Thyroid gland (tissue), 4 donors: ENCODE measurements at regions not wholly inside any gene's neighbourhood (a gene's known extent, or its start where the extent isn't known, plus 50 kb on each side); places are given as distances from the start of the nearest gene placed in this dataset.

Experiments
- DNase-seq, 2 donors: peaks; one replicate each; pipeline ENCODE4 v3.0.0-alpha.2; 2019
- H3K27ac ChIP-seq, 3 donors: fragments of 200-600 bp; sonication (generic); 1 replicate in 2 of 3; 2 replicates in 1 of 3; pipeline ENCODE4 v1.5.1; 2016 to 2019; ENCODE audit warnings: mild to moderate bottlenecking in 1 of 3, moderate library complexity in 1 of 3
- H3K27me3 ChIP-seq: fragments of 200-600 bp; sonication (generic); one replicate; pipeline ENCODE4 v1.5.1; 2019
- H3K36me3 ChIP-seq, 2 donors: fragments of 200-600 bp; sonication (generic); one replicate each; pipeline ENCODE4 v1.5.1; 2016 to 2019
- H3K4me1 ChIP-seq, 2 donors: fragments of 200-600 bp; sonication (generic); one replicate each; pipeline ENCODE4 v1.5.1; 2017 to 2019
- H3K4me3 ChIP-seq, 3 donors: fragments of 200-600 bp; sonication (generic); replicated peaks in 1 of 3; 1 replicate in 2 of 3; 2 replicates in 1 of 3; pipeline ENCODE4 v1.5.1; 2016; ENCODE audit warnings: mild to moderate bottlenecking in 1 of 3
- H3K9me3 ChIP-seq: fragments of 200-600 bp; sonication (generic); one replicate; pipeline ENCODE4 v1.5.1; 2017
- CTCF ChIP-seq, 6 experiments: fragments of 200-600 bp in 3 of 6; fragments of 450-650 bp in 3 of 6; sonication (generic) in 3 of 6; IDR thresholded peaks; one replicate each; pipeline ENCODE4 v1.5.1; 2016 to 2019; ENCODE audit warnings: antibody characterized with exemption in 6 of 6, mild to moderate bottlenecking in 2 of 6, inconsistent platforms in 1 of 6, moderate library complexity in 1 of 6
- POLR2A ChIP-seq, 2 donors: fragments of 450-650 bp; IDR thresholded peaks; one replicate each; pipeline ENCODE4 v1.6.1; 2017; ENCODE audit warnings: antibody characterized with exemption in 2 of 2, mild to moderate bottlenecking in 2 of 2, moderate library complexity in 1 of 2
- WGBS, 2 donors: methylation state at CpG; one replicate each; pipeline ENCODE4 v1.1.5; 2017; 5-methylcytosine and 5-hydroxymethylcytosine counted together
- intact Hi-C: fragments of 100-400 bp; cut with DNase I; formaldehyde crosslinking; loops from one replicate; pipeline ENCODE4 v1.15.1; 2023

- H3K4me1 ChIP-seq = peaks cover 21 to 50% of the 10 kb centered on the region in 2 donors
- TF ChIP-seq CTCF (IDR thresholded peaks at IDR 0.05) (no peak), POLR2A (IDR thresholded peaks at IDR 0.05) (no peak)
- DNase-seq = no peak
- intact Hi-C loops = no loop called here
- no peaks in the 10 kb centered on the region for H3K9me3 ChIP-seq
- H3K27ac ChIP-seq = peak overlapping the region in 1 of 3 donors; percentile 49
- H3K27me3 ChIP-seq = no peaks in the 10 kb centered on the region
- no peaks in the 10 kb centered on the region for H3K36me3 ChIP-seq
- no peak overlapping the region for H3K4me3 ChIP-seq
- 91 to 92% methylated on average over 3 of the region's 3 CpGs for WGBS, 2 donors
Observed at GRCh38 chr13:40444241-40444640, 222.2 kb downstream of the FOXO1 start.

GRCh38 chr13:40445557-40445990 lies 220.9 kb downstream of the FOXO1 start:
- intact Hi-C loops = no loop called here
- 24 to 37% methylated on average over 11 of the region's 11 CpGs for WGBS, 2 donors
- peak; percentile 92 to 95 for DNase-seq

GRCh38 chr13:40446365-40446764 lies 220.1 kb downstream of the FOXO1 start:
- no peaks in the 10 kb centered on the region for H3K9me3 ChIP-seq
- H3K4me1 ChIP-seq = peaks cover 13 to 31% of the 10 kb centered on the region in 2 donors
- no peak for DNase-seq
- peak overlapping the region; percentile 38 to 55 (median 45) for H3K27ac ChIP-seq
- H3K36me3 ChIP-seq = no peaks in the 10 kb centered on the region
- no peaks in the 10 kb centered on the region for H3K27me3 ChIP-seq
- intact Hi-C loops = no loop called here
- WGBS, 2 donors = 63 to 74% methylated on average over 2 of the region's 2 CpGs
- TF ChIP-seq POLR2A (IDR thresholded peaks at IDR 0.05) = no peak
- no peak for TF ChIP-seq CTCF (IDR thresholded peaks at IDR 0.05)
- no peak overlapping the region for H3K4me3 ChIP-seq

More at GRCh38 chr13:40445557-40445990, 220.9 kb downstream of the FOXO1 start:
- Histone ChIP-seq H3K27me3 (no peaks in the 10 kb centered on the region), H3K4me1 (peaks cover 18 to 39% of the 10 kb centered on the region in 2 donors), H3K4me3 (no peak overlapping the region), H3K36me3 (no peaks in the 10 kb centered on the region), H3K9me3 (no peaks in the 10 kb centered on the region), H3K27ac (peak overlapping the region; percentile 49 to 67 (median 55))
- TF ChIP-seq CTCF (IDR thresholded peaks at IDR 0.05) (no peak), POLR2A (IDR thresholded peaks at IDR 0.05) (no peak)

- no peak overlapping the region for H3K4me3 ChIP-seq
- H3K27ac ChIP-seq = no peak overlapping the region
- intact Hi-C loops = no loop called here
- 98% methylated on average over 3 of the region's 3 CpGs for WGBS, 2 donors
- peaks cover 15 to 30% of the 10 kb centered on the region in 2 donors for H3K4me1 ChIP-seq
- no peaks in the 10 kb centered on the region for H3K9me3 ChIP-seq
- TF ChIP-seq POLR2A (IDR thresholded peaks at IDR 0.05) = no peak
- TF ChIP-seq CTCF (IDR thresholded peaks at IDR 0.05) = no peak
- H3K36me3 ChIP-seq = no peaks in the 10 kb centered on the region
- DNase-seq = no peak
- no peaks in the 10 kb centered on the region for H3K27me3 ChIP-seq
Observed at GRCh38 chr13:40447857-40448256, 218.6 kb downstream of the FOXO1 start.

- peak overlapping the region; percentile 6 to 64 (median 27) for H3K27ac ChIP-seq
- no peaks in the 10 kb centered on the region for H3K36me3 ChIP-seq
- no peaks in the 10 kb centered on the region for H3K9me3 ChIP-seq
- H3K4me3 ChIP-seq = no peak overlapping the region
- no peak for DNase-seq
- H3K27me3 ChIP-seq = no peaks in the 10 kb centered on the region
- peaks cover 18 to 21% of the 10 kb centered on the region in 2 donors for H3K4me1 ChIP-seq
- TF ChIP-seq CTCF (IDR thresholded peaks at IDR 0.05) (no peak), POLR2A (IDR thresholded peaks at IDR 0.05) (no peak)
- intact Hi-C loops = no loop called here
- 86 to 88% methylated on average over 5 of the region's 5 CpGs for WGBS, 2 donors
Observed at GRCh38 chr13:40452038-40452666, 214.3 kb downstream of the FOXO1 start.
